HL-60 (cell line): ENCODE measurements at regions not wholly inside any gene's neighbourhood (a gene's known extent, or its start where the extent isn't known, plus 50 kb on each side); places are given as distances from the start of the nearest gene placed in this dataset.

ENCODE experiments used
- GABPA ChIP-seq: IDR thresholded peaks from 2 replicates; pipeline ENCODE4 v1.6.1; 2012; ENCODE audit warnings: low read depth
- POLR2AphosphoS5 ChIP-seq: IDR thresholded peaks from 2 replicates; pipeline ENCODE4 v1.6.1; 2012; ENCODE audit warnings: low read depth
- SPI1 ChIP-seq: IDR thresholded peaks from 2 replicates; pipeline ENCODE4 v1.6.1; 2012; ENCODE audit warnings: low read depth, mild to moderate bottlenecking, borderline replicate concordance
- TF ChIP-seq, protein P1 (sequence below): IDR thresholded peaks from one replicate; pipeline ENCODE4 v1.5.1; 2011; ENCODE audit warnings: low read length, control low read depth, inconsistent platforms; ENCODE audit not compliant: insufficient read depth
- TF ChIP-seq, protein P2 (sequence below): IDR thresholded peaks from 2 replicates; pipeline ENCODE4 v1.6.1; 2012; ENCODE audit warnings: low read depth; ENCODE audit not compliant: insufficient replicate concordance

DNA sequence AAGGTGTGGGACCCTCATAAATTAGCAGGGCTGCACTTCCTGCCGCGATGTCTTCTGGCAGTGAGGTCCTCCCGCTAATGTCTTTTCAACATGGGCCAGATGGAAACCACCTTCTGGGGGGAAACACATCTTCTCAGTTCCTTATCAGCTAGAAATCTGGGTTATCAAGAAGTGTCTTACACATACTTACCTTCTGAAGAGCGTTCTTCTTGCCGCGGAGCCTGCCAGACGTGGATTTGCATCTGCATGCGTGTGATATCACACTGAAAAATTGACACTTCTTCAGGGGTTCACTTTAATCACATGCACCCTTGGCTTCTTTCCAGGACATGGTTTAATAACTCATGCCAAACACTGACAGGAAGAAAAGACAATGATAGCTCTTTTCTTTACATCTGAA, 163.5 kb upstream of the SOX11 start:
- TF ChIP-seq, protein P1, sequence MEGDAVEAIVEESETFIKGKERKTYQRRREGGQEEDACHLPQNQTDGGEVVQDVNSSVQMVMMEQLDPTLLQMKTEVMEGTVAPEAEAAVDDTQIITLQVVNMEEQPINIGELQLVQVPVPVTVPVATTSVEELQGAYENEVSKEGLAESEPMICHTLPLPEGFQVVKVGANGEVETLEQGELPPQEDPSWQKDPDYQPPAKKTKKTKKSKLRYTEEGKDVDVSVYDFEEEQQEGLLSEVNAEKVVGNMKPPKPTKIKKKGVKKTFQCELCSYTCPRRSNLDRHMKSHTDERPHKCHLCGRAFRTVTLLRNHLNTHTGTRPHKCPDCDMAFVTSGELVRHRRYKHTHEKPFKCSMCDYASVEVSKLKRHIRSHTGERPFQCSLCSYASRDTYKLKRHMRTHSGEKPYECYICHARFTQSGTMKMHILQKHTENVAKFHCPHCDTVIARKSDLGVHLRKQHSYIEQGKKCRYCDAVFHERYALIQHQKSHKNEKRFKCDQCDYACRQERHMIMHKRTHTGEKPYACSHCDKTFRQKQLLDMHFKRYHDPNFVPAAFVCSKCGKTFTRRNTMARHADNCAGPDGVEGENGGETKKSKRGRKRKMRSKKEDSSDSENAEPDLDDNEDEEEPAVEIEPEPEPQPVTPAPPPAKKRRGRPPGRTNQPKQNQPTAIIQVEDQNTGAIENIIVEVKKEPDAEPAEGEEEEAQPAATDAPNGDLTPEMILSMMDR = no peak
- TF ChIP-seq POLR2AphosphoS5 (no peak), SPI1 (no peak), GABPA (no peak)
- TF ChIP-seq, protein P2, sequence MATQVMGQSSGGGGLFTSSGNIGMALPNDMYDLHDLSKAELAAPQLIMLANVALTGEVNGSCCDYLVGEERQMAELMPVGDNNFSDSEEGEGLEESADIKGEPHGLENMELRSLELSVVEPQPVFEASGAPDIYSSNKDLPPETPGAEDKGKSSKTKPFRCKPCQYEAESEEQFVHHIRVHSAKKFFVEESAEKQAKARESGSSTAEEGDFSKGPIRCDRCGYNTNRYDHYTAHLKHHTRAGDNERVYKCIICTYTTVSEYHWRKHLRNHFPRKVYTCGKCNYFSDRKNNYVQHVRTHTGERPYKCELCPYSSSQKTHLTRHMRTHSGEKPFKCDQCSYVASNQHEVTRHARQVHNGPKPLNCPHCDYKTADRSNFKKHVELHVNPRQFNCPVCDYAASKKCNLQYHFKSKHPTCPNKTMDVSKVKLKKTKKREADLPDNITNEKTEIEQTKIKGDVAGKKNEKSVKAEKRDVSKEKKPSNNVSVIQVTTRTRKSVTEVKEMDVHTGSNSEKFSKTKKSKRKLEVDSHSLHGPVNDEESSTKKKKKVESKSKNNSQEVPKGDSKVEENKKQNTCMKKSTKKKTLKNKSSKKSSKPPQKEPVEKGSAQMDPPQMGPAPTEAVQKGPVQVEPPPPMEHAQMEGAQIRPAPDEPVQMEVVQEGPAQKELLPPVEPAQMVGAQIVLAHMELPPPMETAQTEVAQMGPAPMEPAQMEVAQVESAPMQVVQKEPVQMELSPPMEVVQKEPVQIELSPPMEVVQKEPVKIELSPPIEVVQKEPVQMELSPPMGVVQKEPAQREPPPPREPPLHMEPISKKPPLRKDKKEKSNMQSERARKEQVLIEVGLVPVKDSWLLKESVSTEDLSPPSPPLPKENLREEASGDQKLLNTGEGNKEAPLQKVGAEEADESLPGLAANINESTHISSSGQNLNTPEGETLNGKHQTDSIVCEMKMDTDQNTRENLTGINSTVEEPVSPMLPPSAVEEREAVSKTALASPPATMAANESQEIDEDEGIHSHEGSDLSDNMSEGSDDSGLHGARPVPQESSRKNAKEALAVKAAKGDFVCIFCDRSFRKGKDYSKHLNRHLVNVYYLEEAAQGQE = no peak
